Nephron (organoid): ENCODE measurements at regions not wholly inside any gene's neighbourhood (a gene's known extent, or its start where the extent isn't known, plus 50 kb on each side); places are given as distances from the start of the nearest gene placed in this dataset.

Experiments used
- H3K27ac Mint-ChIP-seq, 3 experiments: 2 replicates each; pipeline ENCODE4 v1.8.0; 2020; ENCODE audit warnings: mixed read lengths in 3 of 3, mild to moderate bottlenecking in 2 of 3, moderate library complexity in 1 of 3
- H3K27me3 Mint-ChIP-seq: 2 replicates; pipeline ENCODE4 v1.8.0; 2021; ENCODE audit warnings: low read depth, mild to moderate bottlenecking, moderate library complexity, mixed read lengths
- H3K36me3 Mint-ChIP-seq: 2 replicates; pipeline ENCODE4 v1.8.0; 2020; ENCODE audit warnings: low read depth, mixed read lengths
- H3K4me1 Mint-ChIP-seq: 2 replicates; pipeline ENCODE4 v1.8.0; 2020; ENCODE audit warnings: mixed read lengths
- H3K4me3 Mint-ChIP-seq, 3 experiments: 2 replicates each; pipeline ENCODE4 v1.8.0; 2020; ENCODE audit warnings: mild to moderate bottlenecking in 3 of 3, mixed read lengths in 3 of 3, moderate library complexity in 2 of 3
- H3K9me3 Mint-ChIP-seq: 2 replicates; pipeline ENCODE4 v1.8.0; 2020; ENCODE audit warnings: mixed read lengths
- TF ChIP-seq, protein P1 (sequence below), 3 experiments: fragments of 200-600 bp; sonication (generic); IDR thresholded peaks; one replicate each; pipeline ENCODE4 v1.5.0; 2021; ENCODE audit warnings: antibody characterized with exemption in 3 of 3; ENCODE audit not compliant: unreplicated experiment in 3 of 3

- Mint-ChIP-seq H3K36me3 (no peaks in the 10 kb centered on the region), H3K27ac (no peak overlapping the region), H3K4me3 (no peak overlapping the region), H3K9me3 (no peaks in the 10 kb centered on the region), H3K27me3 (no peaks in the 10 kb centered on the region), H3K4me1 (peaks cover 3% of the 10 kb centered on the region)
- TF ChIP-seq, protein P1, sequence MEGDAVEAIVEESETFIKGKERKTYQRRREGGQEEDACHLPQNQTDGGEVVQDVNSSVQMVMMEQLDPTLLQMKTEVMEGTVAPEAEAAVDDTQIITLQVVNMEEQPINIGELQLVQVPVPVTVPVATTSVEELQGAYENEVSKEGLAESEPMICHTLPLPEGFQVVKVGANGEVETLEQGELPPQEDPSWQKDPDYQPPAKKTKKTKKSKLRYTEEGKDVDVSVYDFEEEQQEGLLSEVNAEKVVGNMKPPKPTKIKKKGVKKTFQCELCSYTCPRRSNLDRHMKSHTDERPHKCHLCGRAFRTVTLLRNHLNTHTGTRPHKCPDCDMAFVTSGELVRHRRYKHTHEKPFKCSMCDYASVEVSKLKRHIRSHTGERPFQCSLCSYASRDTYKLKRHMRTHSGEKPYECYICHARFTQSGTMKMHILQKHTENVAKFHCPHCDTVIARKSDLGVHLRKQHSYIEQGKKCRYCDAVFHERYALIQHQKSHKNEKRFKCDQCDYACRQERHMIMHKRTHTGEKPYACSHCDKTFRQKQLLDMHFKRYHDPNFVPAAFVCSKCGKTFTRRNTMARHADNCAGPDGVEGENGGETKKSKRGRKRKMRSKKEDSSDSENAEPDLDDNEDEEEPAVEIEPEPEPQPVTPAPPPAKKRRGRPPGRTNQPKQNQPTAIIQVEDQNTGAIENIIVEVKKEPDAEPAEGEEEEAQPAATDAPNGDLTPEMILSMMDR (IDR thresholded peaks at IDR 0.05; ENCODE audit: unreplicated experiment in 3 of 3) = no peak
These were observed 497.1 kb downstream of the ZIC1 start for GRCh38 chr3:147906285-147906684.

- TF ChIP-seq, protein P1 (IDR thresholded peaks at IDR 0.05; ENCODE audit: unreplicated experiment in 3 of 3) = no peak
- no peak overlapping the region for H3K4me3 Mint-ChIP-seq
- no peaks in the 10 kb centered on the region for H3K27me3 Mint-ChIP-seq
- no peaks in the 10 kb centered on the region for H3K4me1 Mint-ChIP-seq
- H3K36me3 Mint-ChIP-seq = no peaks in the 10 kb centered on the region
- peaks cover 2% of the 10 kb centered on the region for H3K9me3 Mint-ChIP-seq
- H3K27ac Mint-ChIP-seq = peak overlapping the region in 1 of 3 experiments; percentile 17
These were observed 505.4 kb downstream of the ZIC1 start for GRCh38 chr3:147914532-147914931.

DNA sequence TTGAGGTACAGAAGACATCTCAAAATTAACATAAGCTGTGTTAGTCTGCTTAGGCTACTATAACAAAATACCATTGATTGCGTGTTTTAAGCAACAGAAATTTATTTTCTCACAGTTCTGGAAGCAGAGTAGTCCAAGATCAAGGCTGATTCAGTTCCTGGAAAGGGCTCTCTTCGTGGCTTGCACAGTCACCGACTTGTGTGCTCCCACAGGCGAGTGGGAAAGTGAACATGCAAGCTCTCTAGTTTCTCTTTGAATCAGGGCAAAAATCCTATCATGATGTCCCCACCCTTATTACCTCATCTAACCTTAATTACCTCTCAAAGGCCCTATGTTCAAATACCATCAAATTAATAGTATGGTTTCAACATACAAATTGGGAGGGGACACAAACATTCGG, 505.9 kb downstream of the ZIC1 start:
- H3K4me3 Mint-ChIP-seq = no peak overlapping the region

GRCh38 chr3:147919496-147919895, 510.3 kb downstream of the ZIC1 start:
- TF ChIP-seq, protein P1 (IDR thresholded peaks at IDR 0.05; ENCODE audit: unreplicated experiment in 3 of 3) = no peak
- no peak overlapping the region for H3K4me3 Mint-ChIP-seq
- no peaks in the 10 kb centered on the region for H3K27me3 Mint-ChIP-seq
- peaks cover 7% of the 10 kb centered on the region for H3K4me1 Mint-ChIP-seq
- H3K27ac Mint-ChIP-seq = no peak overlapping the region
- no peaks in the 10 kb centered on the region for H3K36me3 Mint-ChIP-seq
- H3K9me3 Mint-ChIP-seq = no peaks in the 10 kb centered on the region

More for the DNA sequence above, 505.9 kb downstream of the ZIC1 start:
- H3K27ac Mint-ChIP-seq = no peak overlapping the region
- TF ChIP-seq, protein P1 (IDR thresholded peaks at IDR 0.05; ENCODE audit: unreplicated experiment in 3 of 3) = no peak
- H3K9me3 Mint-ChIP-seq = peaks cover 2% of the 10 kb centered on the region
- H3K27me3 Mint-ChIP-seq = no peaks in the 10 kb centered on the region
- H3K36me3 Mint-ChIP-seq = no peaks in the 10 kb centered on the region
- H3K4me1 Mint-ChIP-seq = no peaks in the 10 kb centered on the region

DNA sequence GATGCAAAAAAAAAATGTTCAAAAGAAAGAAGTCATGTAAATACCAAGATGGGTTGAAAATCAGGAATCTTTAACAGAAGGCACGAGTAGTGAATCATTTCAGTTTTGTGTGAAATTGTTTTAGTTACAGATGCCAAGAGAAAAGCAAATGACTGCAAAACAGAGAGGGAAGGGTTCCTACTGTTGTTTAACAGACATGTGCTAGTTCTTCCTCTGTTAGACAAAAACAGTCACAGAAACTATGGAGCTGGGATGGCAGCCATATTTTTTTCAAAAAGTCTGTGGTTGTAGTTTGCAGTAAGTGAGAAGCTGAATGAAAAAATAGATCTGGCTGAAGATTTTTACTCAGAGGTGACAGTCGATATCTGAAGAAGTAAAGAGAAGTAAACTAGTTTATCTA, 511.9 kb downstream of the ZIC1 start:
- Mint-ChIP-seq H3K4me1 (peaks cover 7% of the 10 kb centered on the region), H3K27me3 (no peaks in the 10 kb centered on the region), H3K4me3 (no peak overlapping the region), H3K9me3 (no peaks in the 10 kb centered on the region), H3K27ac (peak overlapping the region in 2 of 3 experiments; percentile 60 to 65), H3K36me3 (no peaks in the 10 kb centered on the region)
- TF ChIP-seq, protein P1 (IDR thresholded peaks at IDR 0.05; ENCODE audit: unreplicated experiment in 3 of 3) = no peak

DNA sequence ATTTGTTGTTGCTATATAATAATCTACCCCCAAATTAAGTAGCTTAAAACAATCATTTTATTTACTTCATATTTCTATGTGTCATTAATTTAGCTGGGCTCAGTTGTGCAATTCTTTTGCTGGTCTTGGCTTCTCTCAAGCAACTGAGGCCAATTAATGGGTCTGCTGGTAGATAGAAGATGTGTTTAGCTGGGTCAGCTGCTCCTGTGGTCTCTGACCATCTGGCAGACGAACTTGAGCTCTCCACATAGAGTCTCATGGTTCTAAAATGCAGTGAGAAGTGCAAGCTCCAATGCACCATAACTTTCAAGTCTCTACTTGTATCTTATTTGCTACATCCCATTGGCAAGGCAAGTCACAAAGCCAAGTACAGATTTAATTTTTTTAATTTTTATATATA, 515.6 kb downstream of the ZIC1 start:
- H3K4me1 Mint-ChIP-seq = peaks cover 8% of the 10 kb centered on the region
- H3K4me3 Mint-ChIP-seq = no peak overlapping the region
- H3K9me3 Mint-ChIP-seq = no peaks in the 10 kb centered on the region
- TF ChIP-seq, protein P1 (IDR thresholded peaks at IDR 0.05; ENCODE audit: unreplicated experiment in 3 of 3) = no peak
- no peak overlapping the region for H3K27ac Mint-ChIP-seq
- H3K27me3 Mint-ChIP-seq = no peaks in the 10 kb centered on the region
- no peaks in the 10 kb centered on the region for H3K36me3 Mint-ChIP-seq
